Gastrocnemius medialis (tissue), 4 donors: ENCODE measurements at regions not wholly inside any gene's neighbourhood (a gene's known extent, or its start where the extent isn't known, plus 50 kb on each side); places are given as distances from the start of the nearest gene placed in this dataset.

ENCODE experiments used
- ATAC-seq, 2 donors: fragments of 150-250 bp; one replicate each; pipeline ENCODE4 v1.9.1; 2016
- DNase-seq, 2 donors: peaks; one replicate each; pipeline ENCODE4 v3.0.0-alpha.2; 2019
- H3K27ac ChIP-seq, 4 donors: fragments of 200-600 bp; sonication (generic); 1 replicate in 1 of 4; 2 replicates in 3 of 4; pipeline ENCODE4 v1.5.1; 2016 to 2018; ENCODE audit warnings: mild to moderate bottlenecking in 2 of 4, moderate library complexity in 1 of 4
- H3K27me3 ChIP-seq, 3 donors: fragments of 200-600 bp; sonication (generic) in 2 of 3; 1 replicate in 1 of 3; 2 replicates in 2 of 3; pipeline versions ENCODE4 v1.5.1 to v1.6.0; 2016 to 2019; ENCODE audit warnings: mild to moderate bottlenecking in 1 of 3, moderate library complexity in 1 of 3
- H3K36me3 ChIP-seq, 2 donors: fragments of 200-600 bp; sonication (generic) in 1 of 2; one replicate each; pipeline ENCODE4 v1.5.1; 2017 to 2018
- H3K4me1 ChIP-seq, 2 donors: fragments of 200-600 bp; sonication (generic) in 1 of 2; one replicate each; pipeline ENCODE4 v1.5.1; 2016 to 2017; ENCODE audit warnings: mild to moderate bottlenecking in 2 of 2
- H3K4me3 ChIP-seq, 4 donors: fragments of 200-600 bp; sonication (generic) in 3 of 4; 1 replicate in 1 of 4; 2 replicates in 3 of 4; pipeline ENCODE4 v1.5.1; 2016 to 2019; ENCODE audit warnings: mild to moderate bottlenecking in 2 of 4
- H3K9me3 ChIP-seq, 3 donors: fragments of 200-600 bp; sonication (generic) in 2 of 3; 1 replicate in 1 of 3; 2 replicates in 2 of 3; pipeline ENCODE4 v1.5.1; 2016 to 2019
- CTCF ChIP-seq, 5 experiments: fragments of 450-650 bp in 3 of 5; fragments of 200-600 bp in 2 of 5; sonication (generic) in 2 of 5; IDR thresholded peaks in 4 of 5; conservative IDR thresholded peaks in 1 of 5; 1 replicate in 4 of 5; 2 replicates in 1 of 5; pipeline ENCODE4 v1.5.1; 2016 to 2019; ENCODE audit warnings: antibody characterized with exemption in 5 of 5, mild to moderate bottlenecking in 3 of 5, moderate library complexity in 3 of 5
- POLR2A ChIP-seq, 2 donors: fragments of 450-650 bp; IDR thresholded peaks; one replicate each; pipeline ENCODE4 v1.6.1; 2017; ENCODE audit warnings: antibody characterized with exemption in 2 of 2, mild to moderate bottlenecking in 2 of 2, moderate library complexity in 2 of 2
- in situ Hi-C, 4 donors: fragments of 200-750 bp; cut with MboI; loops; one replicate each; pipeline versions ENCODE4 v1.15.0 to v1.8.0; 2017; ENCODE audit warnings: low sequenced_read_pairs in 4 of 4
- intact Hi-C: fragments of 100-400 bp; cut with DNase I; formaldehyde crosslinking; loops from one replicate; pipeline ENCODE4 v1.15.1; 2023; ENCODE audit warnings: low total_unique reads

GRCh38 chr10:58101682-58102081 is 166.0 kb downstream of the IPMK start:
- intact Hi-C loops = no loop called here
- no peak overlapping the region for H3K4me3 ChIP-seq
- in situ Hi-C loops = no loop called here
- H3K27ac ChIP-seq = no peak overlapping the region
- no peaks in the 10 kb centered on the region for H3K27me3 ChIP-seq
- H3K36me3 ChIP-seq = no peaks in the 10 kb centered on the region
- ATAC-seq (no peak), DNase-seq (no peak)
- no peaks in the 10 kb centered on the region for H3K9me3 ChIP-seq
- H3K4me1 ChIP-seq = no peaks in the 10 kb centered on the region
- TF ChIP-seq CTCF (IDR thresholded peaks at IDR 0.05 in 4 of 5, conservative IDR thresholded peaks at IDR 0.05 in 1 of 5) (no peak), POLR2A (IDR thresholded peaks at IDR 0.05) (no peak)

- Histone ChIP-seq H3K4me3 (no peak overlapping the region), H3K9me3 (no peaks in the 10 kb centered on the region), H3K27ac (no peak overlapping the region), H3K27me3 (no peaks in the 10 kb centered on the region), H3K36me3 (no peaks in the 10 kb centered on the region), H3K4me1 (no peaks in the 10 kb centered on the region)
- intact Hi-C loops = no loop called here
- in situ Hi-C loops = no loop called here
- ATAC-seq (no peak), DNase-seq (no peak)
- TF ChIP-seq CTCF (IDR thresholded peaks at IDR 0.05 in 4 of 5, conservative IDR thresholded peaks at IDR 0.05 in 1 of 5) (no peak), POLR2A (IDR thresholded peaks at IDR 0.05) (no peak)
Observed at GRCh38 chr10:58094985-58095718, 172.5 kb downstream of the IPMK start.

GRCh38 chr10:58091886-58092285 is 175.8 kb downstream of the IPMK start:
- H3K27ac ChIP-seq = no peak overlapping the region
- DNase-seq (no peak), ATAC-seq (no peak)
- intact Hi-C loops (no loop called here), in situ Hi-C loops (no loop called here)
- TF ChIP-seq CTCF (IDR thresholded peaks at IDR 0.05 in 4 of 5, conservative IDR thresholded peaks at IDR 0.05 in 1 of 5) = no peak
- TF ChIP-seq POLR2A (IDR thresholded peaks at IDR 0.05) = no peak
- no peaks in the 10 kb centered on the region for H3K9me3 ChIP-seq
- no peak overlapping the region for H3K4me3 ChIP-seq
- no peaks in the 10 kb centered on the region for H3K27me3 ChIP-seq
- H3K36me3 ChIP-seq = no peaks in the 10 kb centered on the region
- no peaks in the 10 kb centered on the region for H3K4me1 ChIP-seq

GRCh38 chr10:58089739-58090138 is 178.0 kb downstream of the IPMK start:
- H3K36me3 ChIP-seq = no peaks in the 10 kb centered on the region
- H3K4me1 ChIP-seq = no peaks in the 10 kb centered on the region
- DNase-seq (no peak), ATAC-seq (no peak)
- intact Hi-C loops = no loop called here
- in situ Hi-C loops = no loop called here
- H3K27me3 ChIP-seq = no peaks in the 10 kb centered on the region
- no peak overlapping the region for H3K27ac ChIP-seq
- no peak overlapping the region for H3K4me3 ChIP-seq
- no peaks in the 10 kb centered on the region for H3K9me3 ChIP-seq
- TF ChIP-seq CTCF (IDR thresholded peaks at IDR 0.05 in 4 of 5, conservative IDR thresholded peaks at IDR 0.05 in 1 of 5) (no peak), POLR2A (IDR thresholded peaks at IDR 0.05) (no peak)

GRCh38 chr10:58087896-58088295 is 179.8 kb downstream of the IPMK start:
- no peak overlapping the region for H3K4me3 ChIP-seq
- no peaks in the 10 kb centered on the region for H3K27me3 ChIP-seq
- intact Hi-C loops (no loop called here), in situ Hi-C loops (no loop called here)
- TF ChIP-seq CTCF (IDR thresholded peaks at IDR 0.05 in 4 of 5, conservative IDR thresholded peaks at IDR 0.05 in 1 of 5) (no peak), POLR2A (IDR thresholded peaks at IDR 0.05) (no peak)
- H3K27ac ChIP-seq = no peak overlapping the region
- H3K9me3 ChIP-seq = no peaks in the 10 kb centered on the region
- H3K36me3 ChIP-seq = no peaks in the 10 kb centered on the region
- H3K4me1 ChIP-seq = no peaks in the 10 kb centered on the region
- ATAC-seq (no peak), DNase-seq (no peak)
